OCI-LY3 (cell line): ENCODE measurements at regions not wholly inside any gene's neighbourhood (a gene's known extent, or its start where the extent isn't known, plus 50 kb on each side); places are given as distances from the start of the nearest gene placed in this dataset.
"Not testable (repeated sequence)": the region's sequence is repeated elsewhere in the genome, so short reads cannot be mapped to it uniquely, and the experiment has no call there.

Experiments
- H2AFZ ChIP-seq: fragments of 200-600, 300-600 bp; shearing (Covaris generic); 2 replicates; pipeline ENCODE4 v1.6.0; 2014; ENCODE audit warnings: antibody characterized with exemption, low read depth, low read length
- H3K27ac ChIP-seq: fragments of 200-600, 300-600 bp; sonication (generic); 2 replicates; pipeline ENCODE4 v1.5.1; 2014; ENCODE audit warnings: mild to moderate bottlenecking, low read length, moderate library complexity, mixed read lengths
- H3K27me3 ChIP-seq: fragments of 200-600, 300-600 bp; sonication (generic); 2 replicates; pipeline ENCODE4 v1.6.1; 2014; ENCODE audit warnings: low read depth, low read length, mixed read lengths
- H3K36me3 ChIP-seq: fragments of 200-600, 300-600 bp; sonication (generic); replicated peaks from 2 replicates; pipeline ENCODE3; 2014; ENCODE audit warnings: low read depth, low read length, mixed read lengths
- H3K4me1 ChIP-seq: fragments of 300-600, 200-600 bp; sonication (generic); 2 replicates; pipeline ENCODE4 v1.6.1; 2014; ENCODE audit warnings: low read length, mixed read lengths
- H3K4me2 ChIP-seq: fragments of 200-600, 300-600 bp; sonication (generic); 2 replicates; pipeline ENCODE4 v1.6.1; 2014; ENCODE audit warnings: low read length, mixed read lengths
- H3K4me3 ChIP-seq: fragments of 300-600, 200-600 bp; sonication (generic); 2 replicates; pipeline ENCODE4 v1.5.1; 2014; ENCODE audit warnings: antibody characterized with exemption, mild to moderate bottlenecking, low read length, moderate library complexity
- H3K79me2 ChIP-seq: fragments of 300-600, 200-600 bp; shearing (Covaris generic); 2 replicates; pipeline ENCODE4 v1.6.1; 2014; ENCODE audit warnings: mild to moderate bottlenecking, low read length, mixed read lengths
- H3K9ac ChIP-seq: fragments of 300-600, 200-600 bp; shearing (Covaris generic); 2 replicates; pipeline ENCODE4 v1.6.0; 2014; ENCODE audit warnings: mild to moderate bottlenecking, low read length, moderate library complexity
- H3K9me3 ChIP-seq: fragments of 200-600, 300-600 bp; shearing (Covaris generic); 2 replicates; pipeline ENCODE4 v1.6.1; 2014; ENCODE audit warnings: low read length, mixed read lengths; ENCODE audit not compliant: insufficient read depth
- H4K20me1 ChIP-seq: fragments of 200-600, 300-600 bp; sonication (generic); 2 replicates; pipeline ENCODE4 v1.6.1; 2016; ENCODE audit warnings: low read length, mixed read lengths; ENCODE audit not compliant: insufficient read depth

DNA sequence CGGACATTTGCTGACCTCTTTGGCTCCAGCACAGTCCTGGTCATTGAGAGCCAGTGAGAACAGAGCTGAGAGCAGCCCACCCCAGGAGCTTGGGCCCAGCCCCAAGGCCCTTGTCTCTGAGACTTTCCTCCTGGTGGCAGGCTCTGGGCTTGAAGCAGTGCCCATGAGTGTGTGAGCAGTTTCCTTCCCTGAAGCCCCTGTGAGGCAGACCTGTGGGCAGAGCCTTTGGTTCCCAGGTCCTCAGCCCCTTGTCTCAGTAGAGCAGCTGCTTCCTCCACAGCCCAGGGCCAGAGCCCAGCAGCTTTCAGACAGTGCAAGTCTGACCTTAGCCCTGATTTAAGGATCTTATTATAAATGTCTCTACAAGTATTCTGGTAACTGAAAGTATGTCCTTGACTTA lies 1185.0 kb downstream of the RPIA start:
- not testable (repeated sequence) for H3K9me3 ChIP-seq, H3K27me3 ChIP-seq, H3K79me2 ChIP-seq, H2AFZ ChIP-seq, H3K4me2 ChIP-seq, H3K36me3 ChIP-seq, H3K27ac ChIP-seq, H4K20me1 ChIP-seq, H3K4me1 ChIP-seq, H3K4me3 ChIP-seq, H3K9ac ChIP-seq

DNA sequence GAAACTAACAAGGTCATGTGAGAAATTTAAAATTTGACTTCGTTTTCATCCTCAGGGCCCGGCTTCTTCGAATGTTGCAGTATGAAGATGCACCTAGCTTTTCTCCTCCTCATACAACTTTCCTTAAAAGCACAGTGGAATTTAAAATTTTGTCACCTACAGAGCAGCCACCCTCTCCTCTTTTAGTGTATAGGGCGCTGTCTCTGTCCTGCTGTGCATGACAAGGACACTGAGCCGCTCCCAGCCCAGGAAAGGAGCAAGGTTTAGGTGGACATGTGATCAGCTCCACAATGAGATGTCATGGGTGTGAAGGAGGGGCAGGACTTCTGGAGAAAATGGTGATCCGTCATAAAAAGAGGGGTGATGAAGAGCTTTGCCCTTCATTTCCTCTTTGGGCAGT lies 1185.4 kb downstream of the RPIA start:
- not testable (repeated sequence) for H3K4me1 ChIP-seq, H3K27ac ChIP-seq, H3K36me3 ChIP-seq, H3K4me3 ChIP-seq, H3K4me2 ChIP-seq, H2AFZ ChIP-seq, H3K27me3 ChIP-seq, H3K79me2 ChIP-seq, H3K9ac ChIP-seq, H3K9me3 ChIP-seq, H4K20me1 ChIP-seq

- H3K9ac ChIP-seq, H2AFZ ChIP-seq: not testable (repeated sequence)
These were observed 1191.4 kb downstream of the RPIA start for GRCh38 chr2:89882880-89883279.

DNA sequence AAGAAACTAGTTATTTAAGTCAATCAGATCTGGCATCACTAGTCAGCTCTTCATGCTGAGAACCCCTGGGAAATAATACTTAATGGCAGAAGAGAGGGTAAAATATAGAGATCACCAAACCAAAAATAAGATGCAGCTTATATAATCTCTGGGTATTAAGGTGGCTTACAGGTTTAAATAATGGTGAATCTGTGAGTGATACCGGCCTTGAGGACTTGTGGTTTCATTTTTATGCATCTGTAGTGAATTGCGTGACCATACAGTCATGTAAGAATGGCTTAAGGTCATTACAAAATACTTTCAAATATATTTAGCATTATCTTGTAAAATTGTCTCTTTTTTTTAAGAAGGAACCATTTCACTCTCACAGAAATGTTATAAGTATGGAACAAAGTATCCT lies 1192.2 kb downstream of the RPIA start:
- H2AFZ ChIP-seq, H4K20me1 ChIP-seq, H3K4me3 ChIP-seq, H3K9ac ChIP-seq, H3K79me2 ChIP-seq, H3K9me3 ChIP-seq, H3K36me3 ChIP-seq, H3K27ac ChIP-seq, H3K4me1 ChIP-seq, H3K27me3 ChIP-seq, H3K4me2 ChIP-seq: not testable (repeated sequence)

More at GRCh38 chr2:89882880-89883279, 1191.4 kb downstream of the RPIA start:
- not testable (repeated sequence) for H3K36me3 ChIP-seq, H3K4me3 ChIP-seq, H3K79me2 ChIP-seq, H3K4me1 ChIP-seq, H4K20me1 ChIP-seq, H3K27ac ChIP-seq, H3K27me3 ChIP-seq, H3K9me3 ChIP-seq, H3K4me2 ChIP-seq

GRCh38 chr2:89885071-89885470 lies 1193.6 kb downstream of the RPIA start:
- H2AFZ ChIP-seq, H4K20me1 ChIP-seq, H3K79me2 ChIP-seq, H3K27me3 ChIP-seq, H3K4me1 ChIP-seq, H3K4me3 ChIP-seq, H3K4me2 ChIP-seq, H3K9me3 ChIP-seq, H3K9ac ChIP-seq, H3K36me3 ChIP-seq, H3K27ac ChIP-seq: not testable (repeated sequence)

DNA sequence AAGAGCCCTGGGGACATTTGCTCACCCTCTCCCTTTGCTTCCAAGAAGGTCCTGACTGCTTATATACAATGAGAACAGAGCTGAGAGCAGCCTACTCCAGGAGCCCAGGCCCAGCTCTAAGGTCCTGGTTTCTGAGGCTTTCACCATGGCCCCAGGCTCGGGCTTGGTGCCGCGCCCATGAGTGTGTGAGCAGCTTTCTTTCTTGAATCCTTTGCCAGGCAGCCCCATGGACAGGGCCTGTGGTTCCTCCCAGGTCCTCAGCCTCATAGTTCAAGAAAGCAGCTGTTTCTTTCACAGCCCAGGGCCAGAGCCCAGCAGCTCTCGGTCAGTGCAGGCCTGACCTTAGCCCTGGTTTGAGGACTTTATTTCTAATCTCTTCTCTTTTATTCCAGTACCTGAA lies 1197.2 kb downstream of the RPIA start:
- H3K79me2 ChIP-seq, H3K9ac ChIP-seq, H3K4me1 ChIP-seq, H3K4me2 ChIP-seq, H4K20me1 ChIP-seq, H2AFZ ChIP-seq, H3K27me3 ChIP-seq, H3K9me3 ChIP-seq, H3K27ac ChIP-seq, H3K4me3 ChIP-seq, H3K36me3 ChIP-seq: not testable (repeated sequence)

- not testable (repeated sequence) for H3K9me3 ChIP-seq, H3K27ac ChIP-seq, H3K4me3 ChIP-seq, H3K4me2 ChIP-seq, H2AFZ ChIP-seq, H3K27me3 ChIP-seq, H4K20me1 ChIP-seq, H3K9ac ChIP-seq, H3K4me1 ChIP-seq, H3K79me2 ChIP-seq, H3K36me3 ChIP-seq
These were observed 1198.8 kb downstream of the RPIA start for GRCh38 chr2:89890185-89890773.

- H4K20me1 ChIP-seq, H3K4me2 ChIP-seq, H3K27me3 ChIP-seq, H3K4me1 ChIP-seq, H2AFZ ChIP-seq, H3K9ac ChIP-seq, H3K9me3 ChIP-seq, H3K27ac ChIP-seq, H3K4me3 ChIP-seq, H3K36me3 ChIP-seq, H3K79me2 ChIP-seq: not testable (repeated sequence)
These were observed 1203.5 kb downstream of the RPIA start for GRCh38 chr2:89894988-89895387.

- not testable (repeated sequence) for H3K27ac ChIP-seq, H3K9ac ChIP-seq, H3K4me1 ChIP-seq, H3K4me2 ChIP-seq, H3K36me3 ChIP-seq, H3K9me3 ChIP-seq, H3K27me3 ChIP-seq, H2AFZ ChIP-seq, H4K20me1 ChIP-seq, H3K79me2 ChIP-seq, H3K4me3 ChIP-seq
These were observed 1204.2 kb downstream of the RPIA start for GRCh38 chr2:89895629-89896028.

- H3K9ac ChIP-seq = not testable (repeated sequence)
These were observed 1235.5 kb downstream of the RPIA start for GRCh38 chr2:89927018-89927417.

More at GRCh38 chr2:89927018-89927417, 1235.5 kb downstream of the RPIA start:
- not testable (repeated sequence) for H3K4me3 ChIP-seq, H4K20me1 ChIP-seq, H2AFZ ChIP-seq, H3K27ac ChIP-seq, H3K4me2 ChIP-seq, H3K79me2 ChIP-seq, H3K9me3 ChIP-seq, H3K27me3 ChIP-seq, H3K4me1 ChIP-seq, H3K36me3 ChIP-seq
